Stimulated activated CD8-positive, alpha-beta memory T cell treated with anti-CD3 and anti-CD28 coated beads, Interleukin-7, amount 100 ng/mL, for 48 hours (primary cell): ENCODE measurements at regions not wholly inside any gene's neighbourhood (a gene's known extent, or its start where the extent isn't known, plus 50 kb on each side); places are given as distances from the start of the nearest gene placed in this dataset.

Experiments used
- DNase-seq, 2 donors: peaks; one replicate each; pipeline ENCODE4 v3.0.0-alpha.2; 2020; ENCODE audit warnings: low read depth in 1 of 2; ENCODE audit errors: extremely low read depth in 1 of 2

- DNase-seq, result no peak
Observed at GRCh38 chr5:4837489-4838058, 302.6 kb upstream of the ADAMTS16 start.

- DNase-seq, result no peak
Observed at GRCh38 chr5:4845221-4845620, 294.9 kb upstream of the ADAMTS16 start.

GRCh38 chr5:4847766-4848165 is 292.4 kb upstream of the ADAMTS16 start:
- DNase-seq, result no peak

- DNase-seq, result no peak
Observed at GRCh38 chr5:4855036-4855435, 285.1 kb upstream of the ADAMTS16 start.

GRCh38 chr5:4855880-4856279 is 284.2 kb upstream of the ADAMTS16 start:
- DNase-seq, result no peak

- DNase-seq, result no peak
Observed at GRCh38 chr5:4857761-4858160, 282.4 kb upstream of the ADAMTS16 start.

- DNase-seq, result no peak
Observed at GRCh38 chr5:4859500-4860235, 280.5 kb upstream of the ADAMTS16 start.

- no peak for DNase-seq
Observed at GRCh38 chr5:4860631-4861030, 279.5 kb upstream of the ADAMTS16 start.

GRCh38 chr5:4862500-4862899 is 277.6 kb upstream of the ADAMTS16 start:
- DNase-seq, result no peak

- no peak for DNase-seq
Observed at GRCh38 chr5:4866131-4866659, 273.9 kb upstream of the ADAMTS16 start.

GRCh38 chr5:4866817-4867216 is 273.3 kb upstream of the ADAMTS16 start:
- no peak for DNase-seq

GRCh38 chr5:4868140-4868735 is 271.9 kb upstream of the ADAMTS16 start:
- peak; percentile 11 to 17 for DNase-seq

GRCh38 chr5:4873652-4874051 is 266.5 kb upstream of the ADAMTS16 start:
- no peak for DNase-seq

- DNase-seq, result no peak
Observed at GRCh38 chr5:4874097-4874496, 266.0 kb upstream of the ADAMTS16 start.

- no peak for DNase-seq
Observed at GRCh38 chr5:4875942-4876341, 264.2 kb upstream of the ADAMTS16 start.

GRCh38 chr5:4876804-4877203 is 263.3 kb upstream of the ADAMTS16 start:
- DNase-seq, result no peak

GRCh38 chr5:4877579-4877978 is 262.6 kb upstream of the ADAMTS16 start:
- no peak for DNase-seq

- no peak for DNase-seq
Observed at GRCh38 chr5:4879075-4879474, 261.1 kb upstream of the ADAMTS16 start.

GRCh38 chr5:4879693-4880303 is 260.3 kb upstream of the ADAMTS16 start:
- DNase-seq, result peak; percentile 16 to 25

- no peak for DNase-seq
Observed at GRCh38 chr5:4880304-4880741, 259.8 kb upstream of the ADAMTS16 start.

- no peak for DNase-seq
Observed at GRCh38 chr5:4881366-4882002, 258.6 kb upstream of the ADAMTS16 start.
